Esophagus muscularis mucosa (tissue), 4 donors: ENCODE measurements at regions not wholly inside any gene's neighbourhood (a gene's known extent, or its start where the extent isn't known, plus 50 kb on each side); places are given as distances from the start of the nearest gene placed in this dataset.

Experiments used
- DNase-seq: peaks from one replicate; pipeline ENCODE4 v3.0.0-alpha.2; 2017; ENCODE audit errors: extremely low spot score
- H3K27ac ChIP-seq, 4 donors: fragments of 200-600 bp; sonication (generic); replicated peaks in 1 of 4; 1 replicate in 3 of 4; 2 replicates in 1 of 4; pipeline ENCODE4 v1.5.1; 2016 to 2019; ENCODE audit warnings: mild to moderate bottlenecking in 1 of 4
- H3K27me3 ChIP-seq, 4 donors: fragments of 200-600 bp; sonication (generic); one replicate each; pipeline versions ENCODE4 v1.5.1 to v1.6.0; 2016 to 2019
- H3K36me3 ChIP-seq, 4 donors: fragments of 200-600 bp; sonication (generic); one replicate each; pipeline ENCODE4 v1.5.1; 2016 to 2019
- H3K4me1 ChIP-seq, 4 donors: fragments of 200-600 bp; sonication (generic); one replicate each; pipeline ENCODE4 v1.5.1; 2016 to 2019
- H3K4me3 ChIP-seq, 4 donors: fragments of 200-600 bp; sonication (generic); 1 replicate in 2 of 4; 2 replicates in 2 of 4; pipeline ENCODE4 v1.5.1; 2016 to 2019; ENCODE audit warnings: mild to moderate bottlenecking in 4 of 4, moderate library complexity in 1 of 4
- H3K9me3 ChIP-seq, 4 donors: fragments of 200-600 bp; sonication (generic); 1 replicate in 3 of 4; 2 replicates in 1 of 4; pipeline ENCODE4 v1.5.1; 2016 to 2019
- CTCF ChIP-seq, 3 experiments: fragments of 200-600 bp in 2 of 3; fragments of 450-650 bp in 1 of 3; sonication (generic) in 2 of 3; IDR thresholded peaks; one replicate each; pipeline ENCODE4 v1.5.1; 2017 to 2019; ENCODE audit warnings: antibody characterized with exemption in 3 of 3, mild to moderate bottlenecking in 2 of 3, moderate library complexity in 1 of 3
- EP300 ChIP-seq: sonication (generic); formaldehyde crosslinking; IDR thresholded peaks from one replicate; pipeline ENCODE4 v1.6.1; 2017; ENCODE audit warnings: antibody characterized with exemption
- POLR2A ChIP-seq: fragments of 450-650 bp; IDR thresholded peaks from one replicate; pipeline ENCODE4 v1.6.1; 2017; ENCODE audit warnings: antibody characterized with exemption, moderate library complexity, mild to moderate bottlenecking, low read depth
- POLR2AphosphoS5 ChIP-seq, 2 donors: sonication (generic); formaldehyde crosslinking; IDR thresholded peaks; one replicate each; pipeline ENCODE4 v1.6.1; 2017; ENCODE audit warnings: antibody characterized with exemption in 2 of 2
- WGBS: methylation state at CpG from one replicate; pipeline ENCODE4 v1.1.5; 2018; 5-methylcytosine and 5-hydroxymethylcytosine counted together
- intact Hi-C: fragments of 100-400 bp; cut with DNase I; formaldehyde crosslinking; loops from one replicate; pipeline ENCODE4 v1.15.1; 2023

- Histone ChIP-seq H3K36me3 (no peaks in the 10 kb centered on the region), H3K4me1 (no peaks in the 10 kb centered on the region), H3K27ac (no peak overlapping the region), H3K27me3 (no peaks in the 10 kb centered on the region), H3K9me3 (no peaks in the 10 kb centered on the region), H3K4me3 (no peak overlapping the region)
- no peak for TF ChIP-seq EP300
- TF ChIP-seq POLR2A: no peak
- TF ChIP-seq CTCF (IDR thresholded peaks at IDR 0.05): no peak
- TF ChIP-seq POLR2AphosphoS5 (IDR thresholded peaks at IDR 0.05): no peak
- intact Hi-C loops: no loop called here
- WGBS: 80% methylated on average over 4 of the region's 4 CpGs
- peak; percentile 21 for DNase-seq
Observed at GRCh38 chr2:17313261-17313660, 205.0 kb downstream of the RAD51AP2 start.

GRCh38 chr2:17311771-17312511 is 206.3 kb downstream of the RAD51AP2 start:
- H3K9me3 ChIP-seq: no peaks in the 10 kb centered on the region
- no peak overlapping the region for H3K4me3 ChIP-seq
- TF ChIP-seq EP300 (no peak), POLR2A (no peak), POLR2AphosphoS5 (IDR thresholded peaks at IDR 0.05) (no peak), CTCF (IDR thresholded peaks at IDR 0.05) (no peak)
- H3K27ac ChIP-seq: no peak overlapping the region
- H3K36me3 ChIP-seq: no peaks in the 10 kb centered on the region
- WGBS: 86% methylated on average over 1 of the region's 1 CpG
- DNase-seq: no peak
- intact Hi-C loops: no loop called here
- H3K27me3 ChIP-seq: no peaks in the 10 kb centered on the region
- no peaks in the 10 kb centered on the region for H3K4me1 ChIP-seq

GRCh38 chr2:17311106-17311619 is 207.1 kb downstream of the RAD51AP2 start:
- TF ChIP-seq POLR2A (no peak), POLR2AphosphoS5 (IDR thresholded peaks at IDR 0.05) (no peak), EP300 (no peak), CTCF (IDR thresholded peaks at IDR 0.05) (no peak)
- H3K9me3 ChIP-seq: no peaks in the 10 kb centered on the region
- no peaks in the 10 kb centered on the region for H3K27me3 ChIP-seq
- no peaks in the 10 kb centered on the region for H3K4me1 ChIP-seq
- intact Hi-C loops: no loop called here
- WGBS: 97% methylated on average over 2 of the region's 2 CpGs
- no peaks in the 10 kb centered on the region for H3K36me3 ChIP-seq
- DNase-seq: no peak
- no peak overlapping the region for H3K4me3 ChIP-seq
- H3K27ac ChIP-seq: no peak overlapping the region

GRCh38 chr2:17309741-17310339 is 208.4 kb downstream of the RAD51AP2 start:
- H3K27me3 ChIP-seq: no peaks in the 10 kb centered on the region
- H3K9me3 ChIP-seq: no peaks in the 10 kb centered on the region
- intact Hi-C loops: no loop called here
- no peak overlapping the region for H3K4me3 ChIP-seq
- no peak for TF ChIP-seq POLR2A
- peak; percentile 34 to 57 (median 36) for TF ChIP-seq CTCF (IDR thresholded peaks at IDR 0.05)
- no peaks in the 10 kb centered on the region for H3K4me1 ChIP-seq
- WGBS: 25% methylated on average over 6 of the region's 6 CpGs
- no peak overlapping the region for H3K27ac ChIP-seq
- no peaks in the 10 kb centered on the region for H3K36me3 ChIP-seq
- DNase-seq: no peak
